ENCODE measurements at regions not wholly inside any gene's neighbourhood (a gene's known extent, or its start where the extent isn't known, plus 50 kb on each side); places are given as distances from the start of the nearest gene placed in this dataset.
"Not testable (repeated sequence)": the region's sequence is repeated elsewhere in the genome, so short reads cannot be mapped to it uniquely, and the experiment has no call there.

- no peak for DNase-seq
Measured at GRCh38 chr12:115386946-115387345, 703.0 kb upstream of the TBX3 start.

GRCh38 chr12:115385141-115385540, 701.2 kb upstream of the TBX3 start:
- no peak for DNase-seq

- DNase-seq, result no peak
Measured at GRCh38 chr12:115384391-115384790, 700.4 kb upstream of the TBX3 start.

- DNase-seq, result no peak
Measured at GRCh38 chr12:115383668-115384067, 699.7 kb upstream of the TBX3 start.

GRCh38 chr12:115382681-115383080, 698.7 kb upstream of the TBX3 start:
- DNase-seq, result no peak

GRCh38 chr12:115380546-115381120, 696.7 kb upstream of the TBX3 start:
- no peak for DNase-seq

- no peak for DNase-seq
Measured at GRCh38 chr12:115378291-115378690, 694.3 kb upstream of the TBX3 start.

- DNase-seq, result no peak
Measured at GRCh38 chr12:115377779-115378178, 693.8 kb upstream of the TBX3 start.

- DNase-seq, result no peak
Measured at GRCh38 chr12:115377230-115377629, 693.3 kb upstream of the TBX3 start.

GRCh38 chr12:115375186-115375991, 691.4 kb upstream of the TBX3 start:
- DNase-seq, result peak; percentile 74

- no peak for DNase-seq
Measured at GRCh38 chr12:115374480-115375185, 690.7 kb upstream of the TBX3 start.

- no peak for DNase-seq
Measured at GRCh38 chr12:115371711-115372110, 687.7 kb upstream of the TBX3 start.

GRCh38 chr12:115370650-115371049, 686.7 kb upstream of the TBX3 start:
- DNase-seq, result no peak

GRCh38 chr12:115370207-115370606, 686.2 kb upstream of the TBX3 start:
- no peak for DNase-seq

GRCh38 chr12:115366277-115366676, 682.3 kb upstream of the TBX3 start:
- DNase-seq, result not testable (repeated sequence)

GRCh38 chr12:115365765-115366164, 681.8 kb upstream of the TBX3 start:
- DNase-seq, result not testable (repeated sequence)

- DNase-seq, result no peak
Measured at GRCh38 chr12:115364921-115365320, 680.9 kb upstream of the TBX3 start.

- peak; percentile 51 for DNase-seq
Measured at GRCh38 chr12:115362339-115362976, 678.5 kb upstream of the TBX3 start.

GRCh38 chr12:115357681-115358080, 673.7 kb upstream of the TBX3 start:
- no peak for DNase-seq

GRCh38 chr12:115355301-115355700, 671.3 kb upstream of the TBX3 start:
- peak; percentile 35 for DNase-seq

GRCh38 chr12:115354007-115354890, 670.3 kb upstream of the TBX3 start:
- DNase-seq, result peak; percentile 97

GRCh38 chr12:115353467-115353866, 669.5 kb upstream of the TBX3 start:
- no peak for DNase-seq

Measured in fibroblast of skin of scalp (primary cell).